ENCODE measurements at regions not wholly inside any gene's neighbourhood (a gene's known extent, or its start where the extent isn't known, plus 50 kb on each side); places are given as distances from the start of the nearest gene placed in this dataset.

GRCh38 chr2:16149349-16150243 is 209.2 kb downstream of the MYCN start:
- no peak for DNase-seq (ENCODE audit: low read depth in 1 of 2, low spot score in 1 of 2)

GRCh38 chr2:16148632-16149348 is 208.4 kb downstream of the MYCN start:
- no peak for DNase-seq (ENCODE audit: low read depth in 1 of 2, low spot score in 1 of 2)

- no peak for DNase-seq (ENCODE audit: low read depth in 1 of 2, low spot score in 1 of 2)
Observed at GRCh38 chr2:16142383-16143361, 202.3 kb downstream of the MYCN start.

GRCh38 chr2:16141641-16141921 is 201.2 kb downstream of the MYCN start:
- DNase-seq (ENCODE audit: low read depth in 1 of 2, low spot score in 1 of 2) = no peak

GRCh38 chr2:16140771-16141640 is 200.7 kb downstream of the MYCN start:
- no peak for DNase-seq (ENCODE audit: low read depth in 1 of 2, low spot score in 1 of 2)

GRCh38 chr2:16139663-16140615 is 199.6 kb downstream of the MYCN start:
- DNase-seq (ENCODE audit: low read depth in 1 of 2, low spot score in 1 of 2) = no peak

- no peak for DNase-seq (ENCODE audit: low read depth in 1 of 2, low spot score in 1 of 2)
Observed at GRCh38 chr2:16138811-16139662, 198.7 kb downstream of the MYCN start.

GRCh38 chr2:16137080-16137755 is 196.9 kb downstream of the MYCN start:
- no peak for DNase-seq (ENCODE audit: low read depth in 1 of 2, low spot score in 1 of 2)

GRCh38 chr2:16136461-16137035 is 196.2 kb downstream of the MYCN start:
- DNase-seq (ENCODE audit: low read depth in 1 of 2, low spot score in 1 of 2) = no peak

GRCh38 chr2:16135913-16136310 is 195.6 kb downstream of the MYCN start:
- no peak for DNase-seq (ENCODE audit: low read depth in 1 of 2, low spot score in 1 of 2)

GRCh38 chr2:16135196-16135912 is 195.0 kb downstream of the MYCN start:
- DNase-seq (ENCODE audit: low read depth in 1 of 2, low spot score in 1 of 2) = no peak

GRCh38 chr2:16134436-16135165 is 194.3 kb downstream of the MYCN start:
- no peak for DNase-seq (ENCODE audit: low read depth in 1 of 2, low spot score in 1 of 2)

GRCh38 chr2:16130906-16131400 is 190.6 kb downstream of the MYCN start:
- no peak for DNase-seq (ENCODE audit: low read depth in 1 of 2, low spot score in 1 of 2)

GRCh38 chr2:16130541-16130880 is 190.2 kb downstream of the MYCN start:
- DNase-seq (ENCODE audit: low read depth in 1 of 2, low spot score in 1 of 2) = no peak

GRCh38 chr2:16129716-16130540 is 189.6 kb downstream of the MYCN start:
- no peak for DNase-seq (ENCODE audit: low read depth in 1 of 2, low spot score in 1 of 2)

All from activated T-helper 1 cell treated with anti-CD3 and anti-CD28 coated beads, Interleukin-2, amount 50 U/mL, for 16 hours (primary cell).